ENCODE measurements at regions not wholly inside any gene's neighbourhood (a gene's known extent, or its start where the extent isn't known, plus 50 kb on each side); places are given as distances from the start of the nearest gene placed in this dataset.

GRCh38 chr9:78663369-78663768, 366.4 kb downstream of the PSAT1 start:
- TF ChIP-seq CTCF (IDR thresholded peaks at IDR 0.05; ENCODE audit: low read length): no peak
- TF ChIP-seq EZH2 (optimal IDR thresholded peaks at IDR 0.05; ENCODE audit: low read depth, low read length): no peak
